GM12878 (cell line): ENCODE measurements at regions not wholly inside any gene's neighbourhood (a gene's known extent, or its start where the extent isn't known, plus 50 kb on each side); places are given as distances from the start of the nearest gene placed in this dataset.

Experiments
- ATAC-seq: fragments of 200-7000 bp; cut with Tn5 transposase; 3 replicates; pipeline ENCODE4 v1.9.1; 2020; ENCODE audit warnings: mild to moderate bottlenecking, moderate library complexity
- BruUV-seq: library from RNA; stranded (reverse); fragments of 400-500 nt; replicated peaks from 2 replicates; lab custom pipeline; 2021; lab: Mats Ljungman, UMichigan
- CTCF ChIA-PET: fragments of 300-600 bp; sonication (Branson Sonifier 250); formaldehyde crosslinking; extraction: SDS; loops from one replicate; lab custom pipeline; 2021; ENCODE audit warnings: inconsistent platforms; lab: Yijun Ruan, JAX
- POLR2A ChIA-PET: fragments of 350-600 bp; formaldehyde crosslinking; extraction: SDS; loops from one replicate; lab custom pipeline; 2021; ENCODE audit warnings: inconsistent platforms; lab: Charles Lee
- RAD21 ChIA-PET: fragments of 300-600 bp; sonication (Branson Sonifier 250); formaldehyde crosslinking; loops from one replicate; lab custom pipeline; 2023; ENCODE audit warnings: antibody characterized with exemption; ENCODE audit not compliant: unreplicated experiment; lab: Charles Lee
- SMC1A ChIA-PET: fragments of 300-600 bp; sonication (Branson Sonifier 250); formaldehyde crosslinking; loops from one replicate; lab custom pipeline; 2023; ENCODE audit not compliant: unreplicated experiment, uncharacterized antibody; lab: Charles Lee
- DNase-seq: peaks from one replicate; pipeline ENCODE4 v3.0.0-alpha.2; 2011; ENCODE audit warnings: low read depth, low spot score
- FAIRE-seq: peaks from 3 replicates; lab custom pipeline; 2011; peaks lifted over from hg19 to GRCh38; lab: Jason Lieb, UNC
- H2AFZ ChIP-seq: 2 replicates; pipeline ENCODE4 v1.6.0; 2011; ENCODE audit warnings: low read depth, low read length, control low read depth; ENCODE audit not compliant: control insufficient read depth
- H3K27ac ChIP-seq: 2 replicates; pipeline ENCODE4 v1.5.1; 2011; ENCODE audit warnings: control low read depth; ENCODE audit not compliant: control insufficient read depth, insufficient read depth
- H3K27me3 ChIP-seq, 2 experiments: replicated peaks in 1 of 2; 2 replicates each; pipeline versions ENCODE4 v1.6.0 to v1.6.1; 2011; ENCODE audit warnings: low read length in 1 of 2; ENCODE audit not compliant: control insufficient read depth in 2 of 2, insufficient read depth in 2 of 2
- H3K36me3 ChIP-seq, 2 experiments: 2 replicates each; pipeline ENCODE4 v1.5.1; 2011; ENCODE audit warnings: low read length in 1 of 2; ENCODE audit not compliant: control insufficient read depth in 2 of 2, insufficient read depth in 2 of 2
- H3K4me1 ChIP-seq: 2 replicates; pipeline ENCODE4 v1.6.1; 2011; ENCODE audit warnings: mild to moderate bottlenecking, low read length, moderate library complexity, mixed read lengths; ENCODE audit not compliant: control insufficient read depth, insufficient read depth
- H3K4me2 ChIP-seq: 2 replicates; pipeline ENCODE4 v1.6.0; 2011; ENCODE audit warnings: control low read depth; ENCODE audit not compliant: control insufficient read depth, insufficient read depth
- H3K4me3 ChIP-seq: fragments of 200-600 bp; sonication (generic); 2 replicates; pipeline ENCODE4 v1.5.1; 2016
- H3K79me2 ChIP-seq: 2 replicates; pipeline ENCODE4 v1.6.0; 2011; ENCODE audit warnings: low read length; ENCODE audit not compliant: control insufficient read depth, insufficient read depth
- H3K9ac ChIP-seq: 2 replicates; pipeline ENCODE4 v1.8.0; 2011; ENCODE audit warnings: low read length, control low read depth, mixed read lengths; ENCODE audit not compliant: control insufficient read depth, insufficient read depth
- H3K9me3 ChIP-seq: replicated peaks from 3 replicates; pipeline ENCODE4 v1.5.1; 2011; ENCODE audit warnings: mild to moderate bottlenecking, low read length; ENCODE audit not compliant: control insufficient read depth, insufficient read depth
- H4K20me1 ChIP-seq: 2 replicates; pipeline ENCODE4 v1.6.0; 2011; ENCODE audit not compliant: control insufficient read depth, insufficient read depth
- CEBPB ChIP-seq, 2 experiments: fragments of 150-350 bp in 1 of 2; IDR thresholded peaks; 2 replicates each; pipeline ENCODE4 v1.6.1; 2012 to 2014; ENCODE audit warnings: low read depth in 2 of 2, low read length in 2 of 2, borderline replicate concordance in 1 of 2, inconsistent platforms in 1 of 2
- SRF ChIP-seq, 2 experiments: IDR thresholded peaks; 2 replicates each; pipeline ENCODE4 v1.6.1; 2011; ENCODE audit warnings: low read depth in 2 of 2, low read length in 2 of 2, mild to moderate bottlenecking in 1 of 2, moderate library complexity in 1 of 2
- WGBS: methylation state at CpG from one replicate; pipeline ENCODE4 v1.1.6; 2016; ENCODE audit warnings: low lambda C conversion rate; ENCODE audit not compliant: insufficient replicate concordance, insufficient coverage; ENCODE audit errors: missing lambda C conversion rate; 5-methylcytosine and 5-hydroxymethylcytosine counted together
- in situ Hi-C: fragments of 300-500 bp; cut with MboI; formaldehyde crosslinking; loops from 9 replicates; pipeline ENCODE4 v1.14.3; 2018; ENCODE audit warnings: mixed read lengths
- intact Hi-C: fragments of 100-400 bp; cut with micrococcal nuclease; formaldehyde crosslinking; loops from one replicate; pipeline ENCODE4 v1.14.2; 2022; ENCODE audit not compliant: unreplicated experiment

GRCh38 chr14:71214241-71214640, 307.0 kb downstream of the PCNX1 start:
- TF ChIP-seq SRF (IDR thresholded peaks at IDR 0.05; ENCODE audit: low read depth in 2 of 2, low read length in 2 of 2) = no peak
- ChIA-PET POLR2A (no interaction called here), CTCF (no interaction called here), RAD21 (interaction anchor here (0.9 kb wide), 1 partner anchor 539 kb away, joined by 3 read pairs; no protein-coding TSS in a partner anchor), SMC1A (interaction anchor here (0.6 to 1.1 kb wide), 4 partner anchors 13 to 1423 kb away, joined by 3 to 4 read pairs (median 3); no protein-coding TSS in a partner anchor)
- Histone ChIP-seq H2AFZ (no peak overlapping the region), H3K36me3 (no peaks in the 10 kb centered on the region), H3K4me2 (no peak overlapping the region), H4K20me1 (no peaks in the 10 kb centered on the region), H3K4me3 (no peak overlapping the region), H3K27ac (no peak overlapping the region), H3K4me1 (no peaks in the 10 kb centered on the region), H3K9ac (no peak overlapping the region), H3K27me3 (no peaks in the 10 kb centered on the region), H3K9me3 (no peaks in the 10 kb centered on the region; the same call in 1 of the 3 replicates), H3K79me2 (no peaks in the 10 kb centered on the region)
- intact Hi-C loops (no loop called here), in situ Hi-C loops (no loop called here)
- BruUV-seq = no TSS peak
- DNase-seq (no peak), ATAC-seq (no peak), FAIRE-seq (no peak)
- WGBS = 98% methylated on average over 2 of the region's 2 CpGs

- ATAC-seq = no peak
- WGBS = 60% methylated on average over 4 of the region's 4 CpGs
- ChIA-PET RAD21 (no interaction called here), CTCF (no interaction called here), POLR2A (no interaction called here), SMC1A (interaction anchor here (1.0 kb wide), 1 partner anchor 14 kb away, joined by 3 read pairs; no protein-coding TSS in a partner anchor)
- Histone ChIP-seq H3K9me3 (no peaks in the 10 kb centered on the region), H4K20me1 (no peaks in the 10 kb centered on the region), H3K9ac (no peak overlapping the region), H3K79me2 (no peaks in the 10 kb centered on the region), H3K4me2 (no peak overlapping the region), H3K4me1 (no peaks in the 10 kb centered on the region), H2AFZ (no peak overlapping the region), H3K4me3 (no peak overlapping the region), H3K27me3 (no peaks in the 10 kb centered on the region), H3K36me3 (no peaks in the 10 kb centered on the region), H3K27ac (no peak overlapping the region)
- intact Hi-C loops (no loop called here), in situ Hi-C loops (no loop called here)
- TF ChIP-seq CEBPB (IDR thresholded peaks at IDR 0.05; ENCODE audit: borderline replicate concordance in 1 of 2, low read depth in 2 of 2, low read length in 2 of 2) = no peak
- no peak for FAIRE-seq
- BruUV-seq = no TSS peak
- no peak for DNase-seq
Measured at GRCh38 chr14:71220462-71220861, 313.2 kb downstream of the PCNX1 start.
